ENCODE measurements at regions not wholly inside any gene's neighbourhood (a gene's known extent, or its start where the extent isn't known, plus 50 kb on each side); places are given as distances from the start of the nearest gene placed in this dataset.

DNA sequence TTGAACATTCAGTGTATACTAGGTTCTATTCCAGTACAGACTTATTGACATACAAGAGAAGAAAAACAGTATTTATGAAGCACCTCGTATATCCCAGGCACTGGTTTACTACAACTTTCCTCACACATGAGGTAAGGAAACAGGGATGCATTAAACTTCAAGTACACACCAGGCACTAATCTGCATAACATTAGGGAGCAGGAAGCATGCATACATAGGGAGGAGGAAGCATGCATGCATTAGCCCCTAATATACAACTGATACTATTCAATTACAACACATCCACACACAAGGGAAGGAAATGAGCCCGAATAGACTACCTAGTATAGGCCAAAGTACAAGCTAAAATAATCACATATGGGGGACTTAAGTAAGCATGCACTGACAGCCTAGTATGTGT, 525.3 kb downstream of the SUCLG1 start:
- TF ChIP-seq EZH2 (IDR thresholded peaks at IDR 0.05; ENCODE audit: borderline replicate concordance, low read length) (no peak), CTCF (IDR thresholded peaks at IDR 0.05; ENCODE audit: low read length) (no peak)
